Kidney glomerular epithelial cell (primary cell): ENCODE measurements at regions not wholly inside any gene's neighbourhood (a gene's known extent, or its start where the extent isn't known, plus 50 kb on each side); places are given as distances from the start of the nearest gene placed in this dataset.

Experiments used
- DNase-seq: peaks from one replicate; lab custom pipeline; 2025; lab: John Stamatoyannopoulos, UW

DNA sequence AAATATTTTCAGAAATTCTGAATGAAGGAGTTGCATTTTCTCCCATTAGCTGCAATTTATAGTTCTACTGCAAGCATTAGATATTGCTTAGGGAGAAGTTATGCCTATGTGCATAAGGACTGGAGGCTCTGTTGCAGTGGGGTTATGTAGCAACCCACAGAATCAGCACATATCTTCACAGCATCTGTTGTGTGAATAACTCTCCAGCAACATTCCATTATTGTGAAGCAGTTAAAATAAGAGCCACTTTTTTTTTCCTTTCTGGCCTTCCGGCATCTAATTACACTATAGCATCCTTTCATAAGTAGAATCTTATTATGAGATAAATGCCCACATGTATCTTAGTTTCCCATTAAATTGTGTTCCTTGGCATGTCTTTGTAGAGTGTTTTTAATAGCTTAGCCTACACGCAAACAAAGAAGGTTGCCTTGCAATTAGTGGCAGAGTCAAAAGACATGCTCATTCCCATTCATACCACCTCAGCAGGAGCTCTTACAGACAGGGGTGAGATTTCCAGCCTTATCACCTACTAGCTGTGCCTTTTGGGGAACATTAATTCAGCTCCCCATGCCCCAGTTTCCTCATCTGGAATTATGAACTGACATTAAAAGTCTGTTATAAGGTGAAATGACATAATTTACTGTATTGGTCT lies 596.0 kb upstream of the GOT2 start:
- no peak for DNase-seq

DNA sequence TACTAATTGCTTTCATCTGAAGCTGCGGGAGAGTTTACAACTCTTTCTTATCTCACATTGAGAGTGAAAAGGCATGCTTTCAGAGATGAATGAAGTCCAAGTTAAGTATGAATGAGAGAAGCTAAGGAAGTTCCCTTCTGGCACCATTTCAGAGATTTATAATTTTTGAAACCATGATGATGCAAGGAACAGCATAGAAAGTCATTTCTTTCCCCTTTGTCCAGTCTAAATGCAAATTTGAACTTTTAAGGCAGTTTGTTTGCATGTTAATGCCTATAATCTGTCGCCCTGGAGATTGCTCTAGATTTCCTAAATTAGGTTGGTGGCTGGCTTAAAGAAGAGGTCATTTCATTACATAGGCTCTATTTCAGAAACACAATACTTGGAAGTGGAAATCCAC lies 594.8 kb upstream of the GOT2 start:
- DNase-seq: no peak

DNA sequence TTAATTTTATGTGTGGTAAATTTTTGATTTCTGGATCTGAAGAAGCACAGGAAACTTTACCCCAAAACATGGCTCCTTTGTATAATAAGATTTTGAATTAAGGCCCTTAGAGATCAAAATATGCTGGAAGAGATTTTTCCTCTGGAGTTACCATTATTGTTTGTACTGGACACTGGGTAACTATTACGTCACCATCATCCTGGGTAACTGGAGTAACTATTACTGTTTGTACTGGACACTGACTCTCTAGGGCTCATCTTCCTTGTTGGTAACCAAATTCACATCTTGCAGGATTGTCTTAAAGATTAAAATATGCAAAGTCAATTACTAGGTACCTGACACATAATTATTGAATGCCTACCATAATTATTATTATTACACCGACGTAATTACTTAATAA lies 593.8 kb upstream of the GOT2 start:
- DNase-seq: no peak

DNA sequence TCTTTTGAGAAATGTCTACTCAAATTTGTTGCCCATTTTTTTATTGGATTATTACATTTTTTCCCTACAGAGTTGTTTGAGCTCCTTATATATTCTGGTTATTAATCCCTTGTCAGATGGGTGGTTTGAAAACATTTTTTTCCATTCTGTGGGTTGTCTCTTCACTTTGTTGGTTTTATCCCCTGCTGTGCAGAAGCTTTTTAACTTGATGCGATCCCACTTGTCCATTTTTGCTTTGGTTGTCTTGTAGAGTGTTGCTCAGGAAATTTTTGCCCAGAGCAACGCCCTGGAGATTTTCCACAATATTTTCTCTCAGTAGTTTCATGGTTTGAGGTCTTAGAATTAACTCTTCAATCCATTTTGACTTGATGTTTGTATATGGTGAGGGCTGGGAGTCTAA lies 592.8 kb upstream of the GOT2 start:
- no peak for DNase-seq

DNA sequence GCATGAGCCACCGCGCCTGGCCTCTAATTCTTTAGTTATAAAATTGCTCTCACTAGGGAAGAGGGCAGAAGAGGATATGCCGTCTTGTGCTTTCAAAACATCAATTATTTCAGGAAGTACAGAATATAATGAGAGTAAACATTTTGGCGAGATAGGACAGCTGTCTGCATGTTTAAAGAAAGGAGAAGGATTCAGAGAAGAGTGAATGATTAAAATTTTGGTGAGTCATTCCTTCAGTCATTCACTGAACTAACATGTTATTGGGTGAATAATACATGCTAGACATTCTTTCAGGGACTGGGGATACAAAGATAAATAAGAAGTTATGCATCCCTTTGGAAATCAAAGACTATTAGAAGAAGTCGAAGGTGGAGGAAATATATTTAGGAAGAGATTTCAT lies 590.3 kb upstream of the GOT2 start:
- DNase-seq: peak; percentile 86

DNA sequence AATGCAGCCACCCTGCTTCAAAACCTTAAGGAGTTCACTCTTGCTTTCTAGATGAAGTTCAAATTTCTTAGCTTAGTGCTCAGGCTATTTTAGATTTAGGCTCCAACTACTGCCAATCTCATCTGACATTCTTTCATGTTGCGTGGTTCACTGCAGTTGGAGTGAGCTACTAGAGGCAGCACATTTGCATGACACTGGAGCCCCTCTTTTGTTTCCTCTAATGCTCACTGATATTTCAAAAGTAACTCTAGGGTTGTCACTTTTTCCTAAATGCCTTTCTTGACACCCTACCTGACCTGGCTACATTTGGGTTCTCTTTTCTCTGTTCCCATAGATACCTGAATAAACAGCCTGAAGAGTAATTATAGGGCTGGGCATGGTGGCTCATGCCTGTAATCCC lies 586.5 kb upstream of the GOT2 start:
- no peak for DNase-seq

DNA sequence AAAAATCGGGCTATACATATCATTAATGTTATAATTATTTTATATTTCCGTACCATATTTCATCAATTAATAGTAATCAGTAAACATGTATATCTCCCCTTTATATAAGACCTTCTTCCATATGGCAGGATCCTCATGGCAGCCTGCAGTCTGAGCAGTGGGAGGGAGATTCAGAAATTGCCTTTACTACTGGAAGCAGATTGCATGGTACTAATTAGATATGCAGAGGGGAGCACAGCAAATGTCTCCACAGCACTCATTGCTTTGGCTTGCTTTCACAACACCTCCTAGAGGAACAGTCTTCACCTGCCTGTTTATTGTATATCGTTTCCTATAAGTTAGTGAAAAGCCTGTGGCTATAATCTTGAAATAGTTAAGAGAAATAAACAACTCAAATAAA lies 585.8 kb upstream of the GOT2 start:
- DNase-seq: no peak

DNA sequence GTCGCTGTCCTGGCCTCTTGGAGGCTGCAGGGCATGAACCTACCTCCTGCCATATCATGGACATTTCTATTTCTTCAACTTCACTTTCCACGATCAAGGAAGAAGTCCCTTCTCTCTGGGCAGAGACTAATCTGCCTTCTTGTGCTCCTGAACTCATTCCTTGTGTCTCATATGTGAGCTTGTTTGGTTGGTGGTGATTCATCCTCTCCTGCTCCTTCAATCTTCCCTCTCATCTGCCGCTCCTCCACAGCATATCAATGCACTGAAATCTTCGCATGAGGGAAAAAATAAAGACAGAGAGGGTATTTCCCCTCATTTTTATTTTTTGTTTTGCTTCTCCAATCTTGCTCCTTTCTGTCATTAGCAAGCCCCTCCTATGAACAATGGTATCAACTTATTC lies 571.7 kb upstream of the GOT2 start:
- no peak for DNase-seq

DNA sequence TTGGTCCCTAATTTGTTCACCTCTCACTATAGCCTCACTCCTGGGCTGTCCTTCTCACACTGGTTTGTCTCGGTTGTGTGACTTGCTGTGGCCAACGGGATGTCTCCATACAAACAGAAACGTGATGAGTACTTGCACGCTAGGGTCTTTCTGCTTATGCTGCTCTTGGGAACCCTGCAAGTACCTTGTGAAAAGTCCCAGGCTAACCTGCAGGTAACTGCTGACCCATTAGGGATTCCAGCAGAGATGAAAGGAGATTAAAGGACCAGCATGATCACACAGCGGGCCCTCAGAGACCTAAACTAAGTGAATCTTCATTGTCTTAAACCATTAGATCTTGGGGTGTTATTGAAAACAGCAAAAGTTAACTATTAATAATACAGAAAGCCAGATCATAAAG lies 562.8 kb upstream of the GOT2 start:
- DNase-seq: no peak

DNA sequence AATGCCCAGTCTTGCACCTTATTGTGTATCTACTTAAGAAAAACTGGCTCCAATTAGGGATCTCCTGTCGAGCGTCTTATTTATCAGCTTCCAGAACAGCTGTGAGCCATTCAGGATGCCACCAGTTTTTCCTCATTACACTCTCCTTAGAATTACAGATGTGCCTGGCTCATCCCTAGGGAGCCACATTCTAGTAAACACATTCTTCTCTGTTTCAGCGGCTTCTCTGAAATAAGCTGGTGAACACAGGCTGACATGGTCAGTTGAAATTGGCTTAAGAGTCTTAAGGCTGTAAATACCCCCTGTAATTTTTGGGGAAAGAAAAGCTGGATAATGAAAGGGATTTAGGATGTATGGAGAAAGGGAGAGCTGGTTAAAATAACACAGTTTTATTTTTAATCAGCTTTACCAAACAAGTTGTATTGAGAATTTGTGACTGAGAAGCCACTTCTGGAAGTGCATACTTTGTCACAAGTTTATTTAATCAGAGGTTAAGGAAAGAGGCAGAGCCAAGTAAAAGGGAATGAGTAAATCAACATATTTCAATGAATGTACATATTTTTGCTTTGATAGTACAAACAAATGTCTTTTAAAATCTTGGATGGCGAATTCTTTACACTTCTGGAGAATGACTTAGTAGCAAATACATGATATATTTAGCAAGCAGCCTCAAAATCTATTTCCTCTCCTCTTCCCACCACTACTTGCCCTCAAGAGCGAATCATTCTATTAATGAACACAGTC lies 562.0 kb upstream of the GOT2 start:
- DNase-seq: no peak

DNA sequence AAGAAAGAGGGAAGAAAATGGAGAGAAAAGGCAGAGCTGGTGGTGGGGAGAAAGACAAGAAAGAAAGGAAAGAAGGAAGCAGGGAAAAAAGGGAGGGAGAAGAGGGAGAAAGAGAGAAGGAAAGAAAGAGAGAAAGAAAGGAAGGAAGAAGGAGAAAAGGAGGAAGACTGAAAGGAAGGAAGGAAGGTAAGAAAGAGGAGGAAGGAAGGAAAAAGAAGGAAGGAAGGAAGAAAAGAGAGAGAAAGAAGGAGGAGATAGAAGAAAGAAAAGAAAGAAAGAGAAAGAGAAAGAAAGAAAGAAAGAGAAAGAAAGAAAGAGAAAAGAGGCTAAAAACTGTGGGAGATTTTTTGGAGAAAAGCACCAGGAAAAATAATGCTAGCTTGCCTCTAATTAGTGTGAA lies 561.4 kb upstream of the GOT2 start:
- DNase-seq: no peak

DNA sequence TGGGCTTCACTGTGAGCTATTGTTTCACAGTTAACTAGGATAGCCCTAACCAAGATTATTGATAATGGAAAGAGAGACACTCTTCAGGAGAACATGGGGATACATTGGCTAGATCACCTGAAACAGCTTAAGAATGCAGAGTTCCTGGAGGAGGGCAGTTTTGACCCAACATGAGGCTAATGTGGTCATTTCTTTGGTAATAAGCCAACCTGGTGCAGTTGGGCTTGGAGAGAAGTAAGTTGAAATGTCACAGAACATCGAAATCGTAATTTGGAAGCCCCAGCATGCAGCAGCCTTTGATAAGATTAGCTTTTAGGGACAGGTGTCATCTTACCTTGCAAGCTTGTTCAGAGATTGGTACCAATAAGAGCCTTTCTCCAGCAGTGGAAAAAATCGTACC lies 556.6 kb upstream of the GOT2 start:
- no peak for DNase-seq

DNA sequence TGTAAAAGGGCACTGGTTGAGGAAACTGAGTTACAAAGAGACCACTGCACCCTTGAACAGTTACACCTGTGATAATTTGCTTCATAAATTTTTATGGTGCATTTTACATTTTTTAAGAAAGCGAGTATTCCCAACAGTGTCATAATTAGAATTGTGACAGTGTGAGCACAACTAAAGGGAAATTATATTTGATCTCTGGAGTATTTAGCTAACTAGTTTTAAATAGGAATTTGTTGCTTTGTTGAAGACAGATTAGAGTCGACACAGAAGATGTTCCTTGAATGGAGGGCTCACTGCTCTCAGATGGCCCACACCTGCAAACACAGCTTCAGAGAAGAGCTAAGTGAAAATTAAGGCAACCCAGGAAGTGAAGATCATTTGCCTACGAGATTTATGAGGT lies 555.0 kb upstream of the GOT2 start:
- no peak for DNase-seq

DNA sequence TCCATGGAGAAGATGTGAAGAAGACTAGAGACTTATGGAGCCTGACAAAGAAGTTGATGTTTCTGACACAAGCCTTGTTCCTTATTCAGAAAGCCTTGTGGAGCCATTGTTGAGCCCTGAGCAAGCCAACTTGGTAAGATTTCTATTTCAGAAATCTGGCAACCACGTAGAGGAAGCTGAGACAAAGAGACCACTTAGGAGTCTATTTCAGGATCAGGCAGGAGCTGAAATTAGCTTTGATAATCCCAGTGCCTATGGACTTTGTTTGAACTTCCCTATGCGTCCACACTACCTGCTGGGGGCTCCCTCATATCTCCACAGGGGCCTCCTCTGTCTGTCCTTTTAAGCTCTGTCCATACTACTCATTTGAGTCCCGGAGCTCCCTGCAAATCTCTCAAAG lies 540.0 kb upstream of the GOT2 start:
- DNase-seq: no peak

DNA sequence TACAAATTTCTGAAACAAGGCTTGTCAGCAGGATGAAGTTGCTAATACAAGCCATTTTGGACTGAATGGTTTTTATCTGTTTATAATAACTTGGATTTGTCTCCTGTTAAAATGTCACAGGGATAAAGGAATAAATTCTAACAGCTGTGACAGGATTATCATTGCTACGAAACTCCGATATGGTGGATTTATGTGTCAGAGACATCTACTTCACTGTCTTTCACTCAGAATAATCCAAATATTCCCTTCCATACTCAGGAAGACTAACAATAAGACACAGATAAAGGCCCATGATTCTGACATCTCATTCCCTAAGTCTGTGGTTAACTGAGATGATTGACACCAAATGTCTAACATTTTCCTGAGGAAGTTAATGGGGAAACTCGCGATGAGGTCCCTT lies 529.8 kb upstream of the GOT2 start:
- no peak for DNase-seq

DNA sequence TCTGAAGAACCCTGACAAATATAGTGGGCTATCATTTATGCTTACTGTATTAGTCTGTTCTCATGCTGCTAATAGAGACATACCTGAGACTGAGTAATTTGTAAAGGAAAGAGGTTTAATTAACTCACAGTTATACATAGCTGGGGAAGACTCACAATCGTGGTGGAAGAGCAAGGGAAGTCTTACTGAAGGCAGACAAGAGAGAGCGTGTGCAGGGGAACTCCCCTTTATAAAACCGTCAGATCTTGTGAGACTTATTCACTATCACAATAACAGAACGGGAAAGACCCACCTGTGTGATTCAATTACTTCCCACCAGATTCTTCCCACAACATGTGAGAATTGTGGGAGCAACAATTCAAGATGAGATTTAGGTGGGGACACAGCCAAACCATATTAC lies 526.8 kb upstream of the GOT2 start:
- no peak for DNase-seq

DNA sequence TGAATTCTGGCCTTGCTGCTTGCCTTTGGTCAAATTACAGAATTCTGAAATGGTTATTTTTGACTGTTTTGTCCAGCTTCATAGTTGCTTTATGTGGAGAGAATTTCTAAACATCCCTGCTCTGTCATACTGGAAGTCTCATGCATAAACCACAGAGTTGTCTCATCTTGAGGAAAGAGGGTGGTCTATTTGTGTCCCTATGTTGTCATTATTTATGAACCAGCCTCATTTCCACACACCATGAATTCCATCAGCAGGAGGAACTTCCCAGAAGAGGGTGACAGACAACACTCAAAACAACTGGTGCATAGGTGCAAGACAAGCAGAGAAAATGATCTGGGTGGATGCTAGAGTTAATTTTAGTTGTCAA lies 525.8 kb upstream of the GOT2 start:
- DNase-seq: no peak

DNA sequence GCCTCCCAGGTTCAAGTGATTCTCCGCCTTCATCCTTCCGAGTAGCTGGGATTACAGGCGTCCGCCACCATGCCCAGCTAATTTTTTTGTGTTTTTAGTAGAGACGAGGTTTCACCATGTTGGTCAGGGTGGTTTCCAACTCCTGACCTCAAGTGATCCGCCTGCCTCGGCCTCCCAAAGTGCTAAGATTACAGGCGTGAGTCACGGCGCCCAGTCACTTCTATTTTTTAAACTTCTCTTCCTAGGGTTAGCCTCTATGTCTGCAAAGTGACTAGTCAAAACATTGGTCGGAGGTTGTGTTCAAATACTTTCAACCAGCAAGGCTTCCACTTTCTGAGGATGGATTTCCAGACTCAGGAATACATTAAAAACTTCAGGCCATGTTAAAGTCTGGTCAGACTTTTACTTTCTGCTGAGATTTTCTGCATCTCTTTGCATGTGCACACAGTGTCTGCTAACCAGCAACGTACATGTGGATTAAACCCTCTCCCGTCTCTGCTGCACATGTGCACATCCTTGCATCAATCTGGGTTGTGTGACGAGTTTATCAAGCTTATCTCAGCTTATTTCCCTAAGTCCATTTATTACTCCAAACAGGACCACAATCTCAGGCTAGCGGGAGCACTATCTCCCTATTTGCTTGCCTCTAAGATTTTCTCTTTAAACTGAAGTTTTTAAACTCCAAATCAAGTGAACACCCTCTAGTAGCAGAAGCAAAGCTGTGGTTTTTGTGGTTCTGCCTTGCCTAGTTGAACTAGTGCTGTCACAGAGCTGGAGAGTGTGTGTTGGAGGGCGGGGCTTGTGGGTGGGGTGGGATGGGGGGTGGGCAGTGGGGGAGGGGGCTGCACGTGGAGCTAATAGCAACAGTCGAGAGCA lies 525.2 kb upstream of the GOT2 start:
- DNase-seq: no peak

DNA sequence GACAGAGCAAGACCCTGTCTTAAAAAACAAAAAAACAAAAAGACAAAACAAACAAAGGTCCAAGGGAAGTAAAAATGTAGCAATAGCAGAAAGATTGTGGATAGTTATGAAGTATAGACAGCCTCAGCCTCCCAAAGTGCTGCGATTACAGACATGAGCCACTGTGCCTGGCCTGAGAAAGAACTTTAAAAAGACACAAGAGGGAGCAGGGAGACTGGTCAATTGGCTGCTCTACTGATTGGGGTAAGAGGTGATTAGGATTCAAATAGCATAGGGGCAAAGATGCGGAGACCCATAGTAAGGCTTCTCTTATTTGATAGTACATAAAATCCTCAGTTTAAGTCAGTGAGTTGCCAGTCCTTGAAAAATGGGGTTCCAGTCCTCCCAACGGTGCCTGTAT lies 518.2 kb upstream of the GOT2 start:
- no peak for DNase-seq

DNA sequence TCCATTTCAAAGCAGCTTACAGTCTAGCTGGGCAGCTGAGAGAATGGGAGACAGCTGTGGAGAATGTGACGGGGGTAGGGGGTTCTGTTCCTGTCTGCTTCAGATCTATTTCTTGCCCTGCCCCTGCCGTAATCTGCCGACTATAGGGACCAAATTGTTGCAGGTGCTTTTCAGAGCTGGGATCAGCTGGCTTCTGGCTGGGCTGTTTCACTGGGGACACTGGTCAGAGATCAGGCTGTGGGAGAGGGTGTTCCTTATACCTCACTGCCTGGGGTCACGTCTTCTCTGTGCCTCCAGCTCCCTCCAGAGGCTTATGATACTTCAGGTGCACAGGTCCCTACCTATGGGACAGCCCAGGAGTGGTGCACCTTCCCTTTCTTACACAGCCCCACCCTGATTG lies 514.9 kb upstream of the GOT2 start:
- DNase-seq: no peak

DNA sequence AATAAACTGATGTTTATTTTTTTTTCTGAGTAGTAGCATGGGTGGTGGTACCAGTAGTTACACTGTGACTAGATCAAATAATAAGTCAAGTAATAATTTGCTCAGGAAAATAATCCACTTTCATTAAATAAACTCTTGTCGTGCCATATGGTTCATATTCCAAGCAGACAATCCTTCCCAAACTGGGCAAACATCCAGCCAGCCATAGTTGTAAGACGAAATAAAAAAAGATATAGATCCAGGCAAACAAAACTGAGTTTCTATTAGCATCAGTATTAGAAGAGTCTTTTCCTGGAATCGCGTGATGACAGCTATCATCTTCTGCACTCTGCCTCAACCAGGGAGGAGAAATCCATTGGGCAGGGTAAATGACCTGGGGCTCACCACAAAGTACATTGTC lies 508.4 kb upstream of the GOT2 start:
- no peak for DNase-seq

DNA sequence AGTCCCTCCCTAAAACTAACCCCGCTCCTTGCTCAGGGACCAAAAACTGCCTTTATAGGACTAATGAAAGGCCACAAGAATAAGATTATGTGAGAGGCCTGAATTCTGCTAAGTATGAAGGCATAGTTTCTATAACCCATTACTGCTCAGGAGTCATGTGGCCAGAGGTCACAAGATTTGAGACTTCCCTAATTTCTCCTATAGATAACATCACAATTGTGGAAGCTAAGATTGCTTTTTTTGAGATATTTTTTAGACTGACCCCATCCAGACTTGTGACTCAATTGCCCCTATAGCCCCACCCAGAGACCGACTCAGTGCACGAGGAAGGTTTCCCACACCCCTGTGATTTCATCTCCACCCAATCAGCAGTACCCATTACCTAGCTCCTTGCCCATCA lies 504.1 kb upstream of the GOT2 start:
- DNase-seq: no peak

DNA sequence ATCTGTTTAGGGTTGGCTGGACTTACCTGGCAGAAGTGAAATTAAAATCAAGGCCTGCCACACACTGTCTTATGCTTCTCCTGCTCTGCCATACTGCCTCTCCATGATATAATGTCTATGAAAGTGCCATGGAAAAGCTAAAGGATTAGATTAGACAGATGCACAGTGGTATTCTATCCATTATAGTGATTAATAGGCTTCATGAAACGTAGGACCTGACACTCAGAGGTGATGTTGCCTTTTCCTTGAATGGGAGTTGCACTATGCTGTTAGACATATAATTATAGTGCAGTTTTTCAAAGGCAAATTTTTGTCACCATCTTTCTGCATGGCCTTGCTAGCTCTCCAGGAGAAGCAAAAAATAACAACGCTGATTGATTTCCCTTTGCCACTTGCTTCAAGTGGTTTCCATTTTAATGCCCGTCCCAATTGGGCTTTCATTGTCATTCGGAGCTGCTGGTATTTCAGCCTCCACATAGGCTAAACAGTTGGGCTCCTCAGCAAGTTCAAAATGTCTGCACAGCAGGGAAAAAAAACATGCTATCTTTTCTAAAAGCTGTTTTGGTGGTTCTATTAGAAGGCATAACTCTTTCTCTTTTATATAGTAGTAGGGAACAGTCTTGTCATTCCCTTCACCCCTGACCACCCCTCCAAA lies 502.8 kb upstream of the GOT2 start:
- DNase-seq: no peak
